Stimulated activated CD4-positive, alpha-beta T cell treated with anti-CD3 and anti-CD28 coated beads, Interleukin-1b, Interleukin-23, amount 100 ng/mL, for 1 hour (primary cell): ENCODE measurements at regions not wholly inside any gene's neighbourhood (a gene's known extent, or its start where the extent isn't known, plus 50 kb on each side); places are given as distances from the start of the nearest gene placed in this dataset.
"Not testable (repeated sequence)": the region's sequence is repeated elsewhere in the genome, so short reads cannot be mapped to it uniquely, and the experiment has no call there.

Experiments
- DNase-seq, 2 donors: peaks; one replicate each; pipeline ENCODE4 v3.0.0-alpha.2; 2020; ENCODE audit warnings: low read depth in 2 of 2

DNA sequence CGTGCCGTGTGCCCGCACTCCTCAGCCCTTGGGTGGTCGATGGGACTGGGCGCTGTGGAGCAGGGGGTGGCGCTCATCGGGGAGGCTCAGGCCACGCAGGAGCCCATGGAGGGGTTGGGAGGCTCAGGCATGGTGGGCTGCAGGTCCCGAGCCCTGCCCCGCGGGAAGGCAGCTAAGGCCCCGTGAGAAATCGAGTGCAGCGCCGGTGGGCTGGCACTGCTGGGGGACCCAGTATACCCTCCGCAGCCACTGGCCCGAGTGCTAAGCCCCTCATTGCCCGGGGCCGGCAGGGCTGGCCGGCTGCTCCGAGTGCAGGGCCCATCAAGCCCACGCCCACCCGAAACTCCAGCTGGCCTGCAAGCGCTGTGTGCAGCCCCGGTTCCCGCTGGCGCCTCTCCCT is 384.1 kb downstream of the GLUD2 start:
- not testable (repeated sequence) for DNase-seq

DNA sequence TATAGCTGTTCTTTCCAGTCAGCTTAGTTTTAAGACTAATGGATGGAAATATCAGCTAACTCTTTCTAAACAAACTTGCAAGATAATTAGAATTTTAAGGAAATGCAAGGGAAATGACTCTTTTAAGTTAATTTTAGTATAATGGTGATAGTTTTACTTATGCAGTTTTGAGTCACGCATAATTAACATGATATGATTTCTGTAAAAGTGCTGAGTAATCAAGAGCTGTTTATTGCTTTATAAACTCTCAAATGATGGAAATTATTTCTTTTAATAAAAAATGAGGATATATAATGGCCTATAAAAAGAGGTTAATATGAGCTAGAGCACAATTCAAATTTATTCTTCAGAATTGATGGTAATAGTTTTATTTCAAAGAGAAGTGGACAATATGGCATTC is 385.9 kb downstream of the GLUD2 start:
- no peak for DNase-seq

DNA sequence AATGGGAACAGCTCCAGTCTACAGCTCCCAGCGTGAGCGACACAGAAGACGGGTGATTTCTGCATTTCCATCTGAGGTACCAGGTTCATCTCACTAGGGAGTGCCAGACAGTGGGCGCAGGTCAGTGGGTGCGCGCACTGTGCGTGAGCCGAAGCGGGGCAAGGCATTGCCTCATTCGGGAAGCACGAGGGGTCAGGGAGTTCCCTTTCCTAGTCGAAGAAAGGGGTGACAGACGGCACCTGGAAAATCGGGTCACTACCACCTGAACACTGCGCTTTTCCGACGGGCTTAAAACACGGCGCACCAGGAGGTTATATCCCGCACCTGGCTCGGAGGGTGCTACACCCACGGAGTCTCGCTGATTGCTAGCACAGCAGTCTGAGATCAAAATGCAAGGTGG is 390.3 kb downstream of the GLUD2 start:
- not testable (repeated sequence) for DNase-seq

DNA sequence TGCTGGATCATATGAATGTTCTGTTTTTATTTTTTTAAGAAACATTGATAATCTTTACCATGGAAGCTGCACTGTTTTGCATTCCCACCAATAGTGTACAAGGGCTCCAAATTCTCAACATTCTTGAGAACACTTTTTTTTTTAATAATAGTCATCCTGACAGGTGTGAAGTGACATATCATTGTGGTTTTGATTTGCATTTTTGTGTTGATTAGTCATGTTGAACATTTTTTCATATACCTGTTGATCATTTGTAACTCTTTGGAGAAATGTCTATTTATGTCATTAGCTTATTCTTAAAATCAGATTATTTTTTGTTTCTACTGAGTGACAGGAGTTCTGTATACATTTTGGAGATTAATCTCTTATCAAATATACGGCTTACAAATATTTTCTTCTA is 408.5 kb downstream of the GLUD2 start:
- no peak for DNase-seq

DNA sequence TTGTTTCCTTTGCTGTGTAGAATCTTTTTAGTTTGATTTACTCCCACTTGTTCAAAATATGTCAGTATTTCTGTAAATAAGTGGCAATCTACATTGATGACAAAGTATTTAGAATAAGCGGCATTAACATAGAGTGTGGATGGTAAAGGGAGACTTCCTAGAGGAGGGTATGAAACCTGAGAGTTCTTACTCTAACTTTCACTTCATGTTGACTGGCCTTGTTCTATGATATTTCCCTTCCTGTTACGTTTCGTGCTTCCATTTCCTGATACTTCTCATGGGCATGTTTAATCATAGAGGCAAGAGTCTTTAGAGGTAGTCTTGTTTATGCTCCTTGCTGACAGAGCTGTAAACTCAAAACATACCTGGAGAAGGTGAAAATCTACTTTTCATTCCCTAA is 408.9 kb downstream of the GLUD2 start:
- DNase-seq = no peak

DNA sequence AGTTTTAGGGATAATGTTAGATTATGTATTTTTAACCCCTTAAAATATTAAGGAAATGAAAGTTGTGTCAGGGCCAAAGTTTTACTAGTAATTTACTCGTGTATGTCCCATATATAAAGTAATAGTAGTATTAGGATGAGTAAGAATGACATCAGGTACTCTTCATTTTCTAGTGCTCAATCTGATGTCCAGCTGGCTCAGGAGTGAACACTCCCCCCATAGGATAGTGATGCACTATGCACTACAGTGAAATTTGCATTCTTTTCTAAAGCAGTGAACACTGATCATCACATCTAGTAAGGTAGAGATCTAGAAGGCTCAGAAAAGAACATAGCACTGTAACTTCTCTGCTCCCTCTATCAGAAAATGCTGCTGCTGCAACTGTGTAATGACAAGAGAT is 409.7 kb downstream of the GLUD2 start:
- DNase-seq = no peak

DNA sequence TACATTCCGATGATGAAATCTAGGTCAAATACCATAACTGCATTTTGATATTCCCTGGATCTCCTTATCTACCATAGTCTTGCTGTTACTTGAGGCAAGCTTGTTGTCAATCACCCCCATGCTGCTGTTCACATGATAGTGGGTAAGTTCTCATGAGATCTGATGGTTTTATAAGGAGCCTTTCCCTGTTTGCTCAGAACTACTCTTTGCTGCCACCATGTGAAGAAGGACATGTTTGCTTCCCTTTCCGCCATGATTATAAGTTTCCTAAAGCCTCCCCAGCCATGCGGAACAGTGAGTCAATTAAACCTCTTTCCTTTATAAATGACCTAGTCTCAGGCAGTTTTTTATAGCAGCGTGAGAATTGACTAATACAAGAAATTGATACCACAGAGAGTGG is 432.0 kb downstream of the GLUD2 start:
- no peak for DNase-seq

DNA sequence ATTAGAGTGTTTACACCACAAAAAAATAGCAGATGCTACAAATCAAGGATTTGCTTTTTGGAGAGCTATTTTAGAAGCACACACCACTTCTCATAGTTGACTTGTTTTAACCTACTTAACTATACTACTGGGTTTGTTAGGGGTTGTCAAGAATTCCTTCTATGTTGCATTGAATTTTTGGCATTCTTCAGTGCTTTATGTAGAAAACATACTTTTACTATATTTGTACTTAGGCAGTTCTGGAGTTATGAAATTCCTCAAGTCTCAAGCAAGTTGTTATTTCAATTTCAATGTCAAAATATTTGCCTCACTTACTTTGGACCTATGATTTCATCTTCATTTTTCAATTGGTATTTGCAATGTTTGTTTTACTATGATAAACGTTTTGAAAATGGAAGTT is 449.6 kb downstream of the GLUD2 start:
- DNase-seq = no peak

DNA sequence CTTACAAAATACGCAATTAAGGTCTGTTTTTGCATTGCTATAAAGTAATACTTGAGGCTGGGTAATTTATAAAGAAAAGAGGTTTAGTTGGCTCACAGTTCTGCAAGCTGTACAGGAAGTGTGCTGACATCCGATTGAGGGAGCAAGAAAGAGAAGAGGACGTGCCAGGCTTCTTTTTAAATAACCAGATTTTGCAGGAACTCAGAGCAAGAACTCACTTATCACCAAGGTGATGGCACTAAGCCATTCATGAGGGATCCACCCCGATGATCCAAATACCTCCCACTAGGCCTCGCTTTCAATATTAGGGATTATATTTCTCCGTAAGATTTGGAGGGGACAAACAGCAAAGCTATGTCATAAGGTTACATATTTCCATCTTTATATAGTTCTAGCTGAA is 456.7 kb downstream of the GLUD2 start:
- no peak for DNase-seq

DNA sequence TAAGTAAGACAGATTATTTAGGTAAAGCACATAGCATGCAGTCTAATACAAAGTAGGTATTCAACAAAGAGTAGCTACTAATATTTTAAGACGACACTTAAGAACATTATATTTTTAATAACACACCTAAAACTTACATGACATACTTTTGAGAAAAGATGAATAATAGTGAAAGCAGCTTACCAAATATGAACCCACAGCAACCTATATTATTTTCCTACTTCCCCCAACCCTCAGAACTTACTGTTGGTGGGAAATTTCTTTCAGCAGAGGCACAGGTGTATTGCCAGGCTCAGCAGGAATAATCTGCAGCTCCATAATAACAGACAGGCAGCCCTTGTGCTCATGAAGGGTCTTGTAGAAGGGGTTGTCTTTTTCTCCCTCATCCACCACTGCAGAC is 498.9 kb downstream of the GLUD2 start:
- DNase-seq = no peak

DNA sequence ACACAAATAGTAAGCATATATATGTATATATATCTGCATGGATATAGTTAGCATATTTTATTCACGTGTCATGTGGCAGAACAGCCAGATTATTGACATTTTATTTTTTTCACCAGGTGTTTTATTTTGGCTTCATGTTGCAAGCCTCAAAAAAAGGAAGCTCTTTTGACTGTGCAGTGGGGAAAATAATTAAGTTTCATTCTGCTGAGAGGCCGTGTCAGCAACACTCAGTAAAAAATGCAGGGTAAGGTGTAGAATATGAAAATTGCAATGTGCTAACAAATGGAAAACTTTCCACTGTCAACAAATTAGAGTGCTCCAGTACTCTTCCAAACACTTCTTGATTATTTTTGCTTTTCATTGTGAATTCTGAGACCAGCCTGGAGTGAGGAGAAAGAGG is 511.5 kb downstream of the GLUD2 start:
- DNase-seq = no peak

DNA sequence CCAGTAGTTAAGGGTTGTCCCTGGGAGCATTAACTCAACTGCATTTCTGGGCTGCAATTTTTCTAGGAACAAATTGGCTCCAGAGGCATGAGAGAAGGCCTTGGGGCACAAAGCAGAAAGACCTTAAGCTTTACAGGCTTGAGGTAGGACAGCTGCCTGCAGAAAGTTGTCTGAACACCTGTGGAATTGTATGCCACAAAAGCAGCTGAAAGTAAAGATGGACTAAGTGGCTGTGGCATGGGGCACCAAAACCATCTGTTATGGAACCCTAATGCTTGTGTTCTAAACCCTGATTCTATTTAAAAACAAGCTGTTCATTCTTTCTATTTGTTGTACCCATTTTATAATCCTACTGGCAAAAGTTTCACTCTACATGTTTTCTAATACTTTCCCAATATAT is 515.2 kb downstream of the GLUD2 start:
- DNase-seq = no peak

DNA sequence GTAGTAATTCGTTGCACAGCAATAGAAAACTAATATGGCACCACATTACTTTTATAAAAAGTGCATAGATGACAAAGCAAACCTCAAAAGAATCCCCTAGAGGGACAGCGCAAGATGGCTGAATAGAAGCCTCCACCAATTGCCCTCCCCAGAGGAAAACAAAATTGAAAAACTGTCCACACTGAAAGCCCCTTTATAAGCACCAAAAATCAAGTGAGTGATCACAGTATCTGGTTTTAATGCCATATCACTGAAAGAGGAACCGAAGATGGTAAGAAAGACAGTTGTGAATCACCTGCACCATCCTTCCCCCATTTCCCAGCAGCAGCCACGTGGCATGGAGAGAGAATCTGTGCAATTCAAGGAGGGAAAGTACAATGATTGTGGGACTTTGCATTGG is 522.2 kb downstream of the GLUD2 start:
- no peak for DNase-seq

DNA sequence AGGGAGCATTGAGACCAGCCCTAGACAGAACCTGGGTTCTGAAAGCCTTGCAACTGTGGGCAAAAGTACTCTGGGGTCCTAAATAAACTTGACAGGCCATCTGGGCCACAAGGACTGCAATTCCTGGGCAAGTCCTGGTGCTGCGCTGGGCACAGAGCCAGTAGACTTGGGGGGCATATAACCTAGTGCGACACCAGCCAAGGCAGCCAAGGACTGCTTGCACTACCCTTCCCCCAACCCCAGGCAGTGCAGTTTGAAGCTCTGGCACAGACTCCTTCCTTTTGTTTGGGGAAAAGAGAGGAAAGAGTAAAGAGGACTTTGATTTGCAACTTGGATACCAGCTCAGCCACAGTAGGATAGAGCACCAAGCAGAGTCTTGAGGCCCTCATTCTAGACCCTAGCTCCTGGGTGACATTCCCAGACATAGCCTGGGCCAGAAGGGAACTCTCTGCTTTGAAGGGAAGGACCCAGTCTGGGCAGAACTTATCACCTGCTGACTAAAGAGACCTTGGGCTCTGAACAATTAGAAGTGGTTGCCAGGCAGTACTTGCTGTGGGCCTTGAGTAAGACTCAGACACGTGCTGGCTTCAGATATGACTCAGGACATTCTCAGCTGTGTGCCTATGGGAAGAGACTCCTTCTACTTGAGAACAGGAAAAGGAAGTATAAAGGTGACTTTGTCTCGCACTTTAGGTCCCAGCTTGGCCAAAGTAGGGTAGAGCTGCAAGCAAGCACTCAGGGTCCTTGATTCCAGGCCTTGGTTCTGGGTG is 522.8 kb downstream of the GLUD2 start:
- DNase-seq = no peak

DNA sequence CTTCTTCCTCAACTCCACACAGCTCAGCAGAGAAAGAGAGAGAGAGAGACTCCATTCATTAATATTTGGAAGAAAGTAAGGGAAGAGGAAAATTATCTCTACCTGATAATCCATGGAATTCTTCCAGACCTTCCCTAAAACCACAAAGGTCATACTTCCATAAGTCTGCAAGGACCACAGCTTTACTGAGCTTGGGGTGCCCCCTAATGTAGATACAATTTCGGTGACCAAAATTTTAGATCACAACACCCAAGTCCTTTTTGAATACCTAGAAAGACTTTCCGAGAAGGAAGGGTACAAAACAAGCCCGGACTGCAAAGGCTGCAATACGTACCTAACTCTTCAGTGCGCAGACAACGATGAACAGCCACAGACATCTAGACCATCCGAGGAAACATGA is 523.9 kb downstream of the GLUD2 start:
- DNase-seq = no peak

DNA sequence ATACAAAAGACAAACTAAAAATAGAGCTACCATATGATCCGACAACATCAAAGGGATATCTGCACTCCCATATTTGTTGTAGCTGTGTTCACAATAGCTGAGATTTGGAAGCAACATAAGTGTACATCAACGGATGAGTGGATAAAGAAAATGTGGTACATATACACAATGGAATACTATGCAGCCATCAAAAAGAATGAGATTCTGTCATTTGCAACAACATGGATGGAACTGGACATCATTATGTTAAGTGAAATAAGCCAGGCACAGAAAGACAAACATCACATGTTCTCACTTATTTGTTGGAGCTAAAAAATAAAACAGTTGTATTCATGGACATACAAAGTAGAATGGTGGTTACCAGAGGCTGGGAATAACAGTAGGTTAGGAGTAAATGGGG is 527.0 kb downstream of the GLUD2 start:
- not testable (repeated sequence) for DNase-seq

DNA sequence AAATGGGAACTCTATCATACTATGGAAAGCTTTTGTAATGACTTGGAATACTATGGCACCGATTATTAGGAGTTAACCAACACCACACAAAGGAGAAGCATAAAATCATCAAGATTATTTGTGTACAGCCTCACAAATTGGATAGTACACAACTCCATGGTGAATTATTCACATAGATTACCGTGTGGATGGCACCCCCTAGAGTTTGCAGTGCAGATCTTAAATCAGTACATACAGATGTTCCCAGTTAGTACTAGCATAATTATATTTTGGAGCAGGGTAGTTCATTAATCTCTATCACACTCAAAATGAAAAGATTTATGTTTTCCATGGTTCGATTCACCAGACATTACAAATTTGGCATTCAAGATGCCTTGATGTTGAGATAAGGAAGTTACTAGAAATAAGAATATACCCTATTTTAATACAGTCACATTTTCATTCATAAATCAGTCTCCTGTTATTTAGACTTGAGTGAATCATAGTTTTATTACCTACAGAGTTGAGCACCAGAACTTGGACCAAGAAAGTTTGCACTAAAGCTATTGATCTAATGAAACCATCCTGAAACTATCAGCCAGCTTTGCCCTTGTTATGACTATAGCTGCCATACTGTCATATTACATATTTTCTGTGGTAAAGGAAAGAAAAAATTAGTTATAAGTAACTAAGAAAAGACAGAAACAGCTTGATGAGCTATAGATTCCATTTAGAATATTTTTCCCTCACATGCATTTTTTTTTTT is 531.8 kb downstream of the GLUD2 start:
- DNase-seq = no peak

DNA sequence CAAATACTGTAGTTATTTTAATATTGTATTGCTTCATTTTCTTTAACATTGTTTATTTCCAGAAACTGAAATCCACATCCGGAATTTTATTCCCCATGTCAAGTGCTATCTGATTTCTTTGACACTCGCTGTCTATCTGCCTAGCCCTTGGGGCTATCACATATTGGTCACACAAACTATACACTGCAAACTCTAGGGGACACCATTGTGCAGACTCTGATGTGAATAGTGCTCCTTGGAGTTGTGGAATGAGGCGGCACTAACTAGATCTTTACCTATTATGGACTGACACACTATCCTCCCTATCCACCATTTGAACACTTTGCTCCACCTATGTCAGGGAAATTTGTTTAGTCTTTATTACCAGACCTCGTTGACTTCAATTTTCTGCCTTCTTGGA is 534.5 kb downstream of the GLUD2 start:
- DNase-seq = no peak

DNA sequence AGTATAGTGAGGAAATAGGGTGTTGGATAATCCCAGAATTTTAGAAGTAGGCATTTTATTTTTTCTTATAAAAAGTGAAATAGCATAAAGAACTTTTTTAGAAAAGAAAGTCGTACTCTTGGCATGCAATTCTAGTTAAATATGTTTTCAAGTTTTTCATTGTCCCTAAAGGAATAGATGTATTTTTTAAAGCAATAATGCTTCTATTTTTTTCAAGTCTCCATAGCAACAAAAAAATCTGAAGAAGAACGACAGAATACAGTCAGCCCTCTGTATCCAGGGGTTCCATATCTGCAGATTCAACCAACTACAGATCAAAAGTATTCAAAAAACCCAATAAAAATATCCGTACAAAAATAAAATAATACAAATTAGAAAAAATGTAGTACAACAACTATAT is 538.2 kb downstream of the GLUD2 start:
- DNase-seq = no peak

DNA sequence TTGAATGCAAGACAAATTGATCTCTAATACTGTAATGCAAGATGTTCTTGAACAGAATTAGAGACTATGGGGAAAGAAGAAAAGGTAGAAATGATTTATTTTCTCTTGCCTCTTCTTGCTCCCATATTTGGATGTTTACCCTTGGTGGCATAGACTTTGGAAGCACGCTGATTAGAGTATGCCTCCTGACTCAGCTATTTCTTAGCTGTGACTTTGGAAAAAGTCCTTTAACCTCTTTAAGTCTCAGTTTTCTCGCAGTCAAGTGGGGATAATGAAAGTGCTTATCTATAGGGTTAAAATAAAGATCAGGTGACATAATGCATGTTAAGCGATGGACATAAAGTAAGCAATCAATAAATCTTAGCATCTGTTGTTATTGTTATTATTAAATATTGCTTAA is 545.5 kb downstream of the GLUD2 start:
- DNase-seq = no peak

DNA sequence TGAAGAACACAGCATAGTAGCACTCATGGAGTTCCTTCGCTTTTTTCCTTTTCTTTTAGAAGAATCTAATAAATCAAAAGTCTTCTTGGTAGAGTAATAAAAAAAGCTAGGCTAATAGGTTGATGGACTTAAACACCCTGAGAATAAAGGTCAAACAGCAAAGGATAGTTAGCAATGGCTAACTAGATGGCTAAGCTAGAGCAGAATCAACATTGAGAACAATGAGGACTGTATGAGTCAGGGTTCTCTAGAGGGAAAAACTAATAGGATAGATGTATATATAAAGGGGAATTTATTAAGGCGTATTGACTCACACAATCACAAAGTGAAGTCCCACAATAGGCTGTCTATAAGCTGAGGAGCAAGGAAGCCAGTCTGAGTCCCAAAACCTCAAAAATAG is 550.9 kb downstream of the GLUD2 start:
- no peak for DNase-seq

DNA sequence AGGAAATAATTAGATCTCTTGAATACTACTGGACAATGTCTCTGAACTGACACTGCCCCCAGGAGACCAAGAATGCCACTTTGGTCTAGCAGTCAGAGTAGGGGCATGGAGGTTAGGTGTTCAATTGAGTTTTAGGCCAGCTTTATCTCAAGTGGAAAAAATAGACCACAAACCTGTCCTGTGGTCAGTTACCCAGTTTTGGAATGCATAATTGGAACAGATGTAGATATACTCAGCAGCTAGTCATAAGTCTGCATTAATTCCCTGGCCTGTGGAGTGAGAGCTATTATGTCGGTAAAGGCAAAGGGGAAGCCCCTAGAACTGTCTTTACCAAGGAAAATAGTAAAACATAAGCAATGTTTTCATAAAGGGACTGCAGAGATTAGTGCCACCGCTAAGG is 587.7 kb downstream of the GLUD2 start:
- no peak for DNase-seq

DNA sequence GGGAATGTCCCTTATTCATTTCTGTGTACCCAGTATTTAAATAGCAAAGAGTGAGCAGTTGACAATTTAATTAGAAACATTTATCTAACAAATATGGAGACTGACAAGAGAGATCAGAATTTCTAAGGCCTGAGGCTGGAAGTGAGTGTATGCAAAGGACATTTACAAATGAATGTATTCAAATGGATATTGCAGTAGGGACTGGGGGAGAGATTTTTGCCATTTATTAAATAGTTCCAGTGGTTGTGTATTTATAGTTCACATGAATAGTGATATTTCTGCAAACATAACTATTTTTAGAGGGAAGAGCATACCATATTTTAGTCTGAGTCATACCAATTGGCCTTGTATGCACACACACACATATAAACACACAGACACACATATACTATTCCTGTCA is 592.4 kb downstream of the GLUD2 start:
- no peak for DNase-seq

DNA sequence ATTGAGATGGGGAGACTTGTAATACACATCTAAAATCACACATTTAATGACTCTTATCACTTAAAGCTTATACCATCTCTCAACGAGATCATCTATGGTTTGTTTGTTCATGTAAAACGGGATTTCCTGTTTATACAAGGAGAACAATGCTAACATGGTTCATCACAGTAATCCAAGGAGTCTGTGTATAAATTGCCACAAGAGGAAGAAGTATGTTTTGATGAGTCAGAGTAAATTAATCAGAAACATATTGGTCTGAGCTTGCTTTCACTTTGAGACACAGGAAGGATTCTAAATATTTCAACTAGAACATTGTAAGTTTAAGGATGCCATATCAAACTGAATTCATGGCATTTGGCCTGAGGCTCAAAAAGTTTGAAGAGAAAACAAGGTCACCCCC is 594.1 kb downstream of the GLUD2 start:
- no peak for DNase-seq
